ENCODE measurements at regions not wholly inside any gene's neighbourhood (a gene's known extent, or its start where the extent isn't known, plus 50 kb on each side); places are given as distances from the start of the nearest gene placed in this dataset.

DNA sequence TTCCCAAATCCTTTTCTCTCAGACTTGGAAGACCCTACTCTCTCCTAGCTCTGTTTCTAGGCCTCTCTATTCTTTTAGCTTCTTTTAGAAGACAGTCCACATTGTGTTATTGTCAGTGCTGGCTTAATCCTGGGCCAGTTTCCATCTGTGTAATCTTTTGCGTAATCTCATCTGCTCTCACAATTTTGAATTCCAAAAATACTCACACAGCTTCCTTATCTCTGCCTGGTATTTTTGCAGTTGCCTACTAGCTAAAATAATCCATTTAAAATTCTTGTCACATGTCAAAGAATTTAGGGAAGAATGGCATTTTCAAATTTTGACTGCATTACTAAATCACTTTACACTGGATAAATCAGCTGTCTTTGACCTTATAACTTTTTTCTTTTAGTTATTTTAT, 200.6 kb upstream of the MEX3C start:
- TF ChIP-seq, protein P1, sequence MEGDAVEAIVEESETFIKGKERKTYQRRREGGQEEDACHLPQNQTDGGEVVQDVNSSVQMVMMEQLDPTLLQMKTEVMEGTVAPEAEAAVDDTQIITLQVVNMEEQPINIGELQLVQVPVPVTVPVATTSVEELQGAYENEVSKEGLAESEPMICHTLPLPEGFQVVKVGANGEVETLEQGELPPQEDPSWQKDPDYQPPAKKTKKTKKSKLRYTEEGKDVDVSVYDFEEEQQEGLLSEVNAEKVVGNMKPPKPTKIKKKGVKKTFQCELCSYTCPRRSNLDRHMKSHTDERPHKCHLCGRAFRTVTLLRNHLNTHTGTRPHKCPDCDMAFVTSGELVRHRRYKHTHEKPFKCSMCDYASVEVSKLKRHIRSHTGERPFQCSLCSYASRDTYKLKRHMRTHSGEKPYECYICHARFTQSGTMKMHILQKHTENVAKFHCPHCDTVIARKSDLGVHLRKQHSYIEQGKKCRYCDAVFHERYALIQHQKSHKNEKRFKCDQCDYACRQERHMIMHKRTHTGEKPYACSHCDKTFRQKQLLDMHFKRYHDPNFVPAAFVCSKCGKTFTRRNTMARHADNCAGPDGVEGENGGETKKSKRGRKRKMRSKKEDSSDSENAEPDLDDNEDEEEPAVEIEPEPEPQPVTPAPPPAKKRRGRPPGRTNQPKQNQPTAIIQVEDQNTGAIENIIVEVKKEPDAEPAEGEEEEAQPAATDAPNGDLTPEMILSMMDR (conservative IDR thresholded peaks at IDR 0.05; ENCODE audit: low read depth, low read length) = no peak
- TF ChIP-seq EZH2 (IDR thresholded peaks at IDR 0.05; ENCODE audit: borderline replicate concordance, low read depth, low read length, poor library complexity, severe bottlenecking) = no peak

All from A673 (cell line).